HUES48 (cell line): ENCODE measurements at regions not wholly inside any gene's neighbourhood (a gene's known extent, or its start where the extent isn't known, plus 50 kb on each side); places are given as distances from the start of the nearest gene placed in this dataset.
A peak's percentile ranks its signal among the peaks of the same experiment; 100 is the strongest.

Experiments used
- H3K27ac ChIP-seq: one replicate; pipeline ENCODE4 v1.7.0; 2013; ENCODE audit warnings: low read depth, low read length, inconsistent platforms
- H3K27me3 ChIP-seq: 2 replicates; pipeline ENCODE4 v1.6.1; 2013; ENCODE audit warnings: mild to moderate bottlenecking, low read length; ENCODE audit not compliant: control insufficient read depth, insufficient read depth
- H3K36me3 ChIP-seq: 2 replicates; pipeline ENCODE4 v1.6.1; 2013; ENCODE audit warnings: low read length; ENCODE audit not compliant: control insufficient read depth, insufficient read depth
- H3K4me1 ChIP-seq: 2 replicates; pipeline ENCODE4 v1.6.1; 2013; ENCODE audit warnings: mild to moderate bottlenecking, low read length; ENCODE audit not compliant: control insufficient read depth, insufficient read depth
- H3K4me3 ChIP-seq: 2 replicates; pipeline ENCODE4 v1.5.1; 2013; ENCODE audit warnings: mild to moderate bottlenecking, low read depth, low read length
- H3K9ac ChIP-seq: 2 replicates; pipeline ENCODE4 v1.6.1; 2013; ENCODE audit warnings: mild to moderate bottlenecking, low read depth, low read length, moderate library complexity
- H3K9me3 ChIP-seq: 2 replicates; pipeline ENCODE4 v1.6.1; 2013; ENCODE audit warnings: low read length; ENCODE audit not compliant: control insufficient read depth, insufficient read depth

- H3K4me1 ChIP-seq = peaks cover 48% of the 10 kb centered on the region
- H3K27me3 ChIP-seq = no peaks in the 10 kb centered on the region
- no peaks in the 10 kb centered on the region for H3K9me3 ChIP-seq
- no peak overlapping the region for H3K4me3 ChIP-seq
- H3K9ac ChIP-seq = no peak overlapping the region
- H3K27ac ChIP-seq = no peak overlapping the region
- H3K36me3 ChIP-seq = no peaks in the 10 kb centered on the region
These were observed 65.6 kb downstream of the NCOR2 start for GRCh38 chr12:124501827-124502226.

GRCh38 chr12:124501112-124501561 is 66.3 kb downstream of the NCOR2 start:
- no peaks in the 10 kb centered on the region for H3K9me3 ChIP-seq
- H3K36me3 ChIP-seq = no peaks in the 10 kb centered on the region
- H3K27me3 ChIP-seq = no peaks in the 10 kb centered on the region
- no peak overlapping the region for H3K4me3 ChIP-seq
- H3K27ac ChIP-seq = peak overlapping the region; percentile 81
- H3K4me1 ChIP-seq = peaks cover 42% of the 10 kb centered on the region
- H3K9ac ChIP-seq = peak overlapping the region; percentile 45; the same call in 1 of the 2 replicates

- no peak overlapping the region for H3K4me3 ChIP-seq
- H3K9ac ChIP-seq = no peak overlapping the region
- no peaks in the 10 kb centered on the region for H3K9me3 ChIP-seq
- H3K4me1 ChIP-seq = peaks cover 36% of the 10 kb centered on the region
- peaks cover 6% of the 10 kb centered on the region for H3K36me3 ChIP-seq
- H3K27ac ChIP-seq = peak overlapping the region; percentile 81
- H3K27me3 ChIP-seq = no peaks in the 10 kb centered on the region
These were observed 67.5 kb downstream of the NCOR2 start for GRCh38 chr12:124499898-124500244.

- H3K9ac ChIP-seq = no peak overlapping the region
- no peak overlapping the region for H3K4me3 ChIP-seq
- peaks cover 12% of the 10 kb centered on the region for H3K36me3 ChIP-seq
- no peaks in the 10 kb centered on the region for H3K27me3 ChIP-seq
- peak overlapping the region; percentile 16 for H3K27ac ChIP-seq
- peaks cover 30% of the 10 kb centered on the region for H3K4me1 ChIP-seq
- H3K9me3 ChIP-seq = no peaks in the 10 kb centered on the region
These were observed 68.1 kb downstream of the NCOR2 start for GRCh38 chr12:124499190-124499753.

GRCh38 chr12:124498275-124499189 is 68.9 kb downstream of the NCOR2 start:
- peaks cover 25% of the 10 kb centered on the region for H3K4me1 ChIP-seq
- no peak overlapping the region for H3K27ac ChIP-seq
- H3K4me3 ChIP-seq = no peak overlapping the region
- H3K9ac ChIP-seq = no peak overlapping the region
- H3K36me3 ChIP-seq = peaks cover 19% of the 10 kb centered on the region
- no peaks in the 10 kb centered on the region for H3K27me3 ChIP-seq
- no peaks in the 10 kb centered on the region for H3K9me3 ChIP-seq

- H3K9ac ChIP-seq = no peak overlapping the region
- no peak overlapping the region for H3K4me3 ChIP-seq
- H3K27ac ChIP-seq = no peak overlapping the region
- no peaks in the 10 kb centered on the region for H3K9me3 ChIP-seq
- peaks cover 25% of the 10 kb centered on the region for H3K4me1 ChIP-seq
- no peaks in the 10 kb centered on the region for H3K27me3 ChIP-seq
- peaks cover 22% of the 10 kb centered on the region for H3K36me3 ChIP-seq
These were observed 69.8 kb downstream of the NCOR2 start for GRCh38 chr12:124497658-124498057.

GRCh38 chr12:124497039-124497438 is 70.4 kb downstream of the NCOR2 start:
- Histone ChIP-seq H3K4me1 (peaks cover 25% of the 10 kb centered on the region), H3K27ac (peak overlapping the region; percentile 31), H3K36me3 (peaks cover 25% of the 10 kb centered on the region), H3K9ac (no peak overlapping the region), H3K27me3 (no peaks in the 10 kb centered on the region), H3K4me3 (no peak overlapping the region), H3K9me3 (no peaks in the 10 kb centered on the region)

- Histone ChIP-seq H3K27ac (peak overlapping the region; percentile 31), H3K4me3 (no peak overlapping the region), H3K36me3 (peaks cover 25% of the 10 kb centered on the region), H3K27me3 (no peaks in the 10 kb centered on the region), H3K4me1 (peaks cover 22% of the 10 kb centered on the region), H3K9me3 (no peaks in the 10 kb centered on the region), H3K9ac (no peak overlapping the region)
These were observed 70.8 kb downstream of the NCOR2 start for GRCh38 chr12:124496584-124496983.

- H3K27ac ChIP-seq = no peak overlapping the region
- peaks cover 29% of the 10 kb centered on the region for H3K36me3 ChIP-seq
- peaks cover 10% of the 10 kb centered on the region; the same call in 1 of the 2 replicates for H3K4me1 ChIP-seq
These were observed 72.0 kb downstream of the NCOR2 start for GRCh38 chr12:124495194-124495983.

GRCh38 chr12:124494751-124495129 is 72.7 kb downstream of the NCOR2 start:
- Histone ChIP-seq H3K27ac (no peak overlapping the region), H3K27me3 (no peaks in the 10 kb centered on the region), H3K9me3 (no peaks in the 10 kb centered on the region), H3K36me3 (peaks cover 29% of the 10 kb centered on the region), H3K4me3 (no peak overlapping the region), H3K9ac (no peak overlapping the region), H3K4me1 (peaks cover 4% of the 10 kb centered on the region; the same call in 1 of the 2 replicates)

More at GRCh38 chr12:124495194-124495983, 72.0 kb downstream of the NCOR2 start:
- no peaks in the 10 kb centered on the region for H3K27me3 ChIP-seq
- no peak overlapping the region for H3K4me3 ChIP-seq
- H3K9me3 ChIP-seq = no peaks in the 10 kb centered on the region
- no peak overlapping the region for H3K9ac ChIP-seq
